ENCODE measurements at regions not wholly inside any gene's neighbourhood (a gene's known extent, or its start where the extent isn't known, plus 50 kb on each side); places are given as distances from the start of the nearest gene placed in this dataset.
"Not testable (repeated sequence)": the region's sequence is repeated elsewhere in the genome, so short reads cannot be mapped to it uniquely, and the experiment has no call there.

DNA sequence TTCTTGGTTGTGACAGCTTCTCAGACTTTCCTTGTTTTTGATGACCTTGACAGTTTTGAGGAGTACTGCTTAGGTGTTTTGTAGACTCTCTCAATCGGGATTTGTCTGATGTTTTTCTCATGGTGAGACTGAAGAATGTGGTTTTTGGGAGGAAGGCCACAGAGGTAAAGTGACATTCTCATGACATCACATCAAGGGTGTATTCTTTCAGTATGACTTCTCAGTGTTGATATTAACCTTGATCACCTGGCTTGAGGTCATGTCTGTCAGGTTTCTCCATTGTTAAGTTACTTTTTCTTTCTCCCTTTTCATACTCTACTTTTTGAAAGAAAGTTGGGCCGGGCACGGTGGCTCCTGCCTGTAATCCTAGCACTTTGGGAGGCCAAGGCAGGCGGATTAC is 269.9 kb downstream of the ZNF37A start:
- CTCF ChIA-PET; H3K4me3 ChIP-seq (replicated peaks in 1 of 2; ENCODE audit: low read depth in 1 of 2, low read length in 2 of 2); H4K20me1 ChIP-seq (ENCODE audit: insufficient read depth); H3K27ac ChIP-seq (ENCODE audit: low read depth, low read length); DNase-seq (ENCODE audit: low read depth, low spot score); ATAC-seq; intact Hi-C loops (cut with micrococcal nuclease); H3K4me2 ChIP-seq (ENCODE audit: low read length); H3K27me3 ChIP-seq (ENCODE audit: insufficient read depth, low read length); H2AFZ ChIP-seq (ENCODE audit: low read depth, low read length, poor library complexity, severe bottlenecking); H3K9me3 ChIP-seq (ENCODE audit: control insufficient read depth in 1 of 2, insufficient read depth in 1 of 2, low read depth in 1 of 2, low read length in 2 of 2); RAD21 ChIA-PET (ENCODE audit: low non-redundant PET in 1 of 2, low total read pairs in 2 of 2, uncharacterized antibody in 2 of 2, unreplicated experiment in 2 of 2); H3K4me1 ChIP-seq (ENCODE audit: control insufficient read depth in 1 of 2, insufficient read depth in 2 of 2, low read length in 2 of 2); H3K36me3 ChIP-seq (ENCODE audit: control insufficient read depth in 1 of 2, insufficient read depth in 2 of 2, low read length in 2 of 2); POLR2A ChIA-PET; H3K9me2 ChIP-seq (ENCODE audit: insufficient read depth); BruUV-seq (replicated peaks); H3K79me2 ChIP-seq (ENCODE audit: insufficient read depth, low read length); H3K9ac ChIP-seq (ENCODE audit: low read length): not testable (repeated sequence)

DNA sequence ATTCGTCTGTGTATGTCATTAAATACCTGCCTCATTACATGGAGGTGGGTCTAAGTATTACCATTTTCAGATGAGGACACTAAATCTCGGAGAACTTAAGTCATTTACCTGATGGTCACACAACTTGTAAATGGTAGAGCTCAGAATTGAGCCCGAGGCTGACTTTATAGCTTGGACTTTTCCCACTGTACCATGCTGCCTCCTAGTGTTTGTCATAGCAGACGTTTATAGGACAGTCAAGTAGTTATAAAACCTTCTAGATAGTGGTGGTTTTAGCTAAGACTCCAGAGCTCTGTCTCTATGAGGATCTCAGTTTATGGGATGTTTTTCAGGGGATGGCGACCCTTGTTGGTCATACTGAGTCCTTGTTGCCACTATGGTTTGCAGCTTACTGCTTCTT is 271.8 kb downstream of the ZNF37A start:
- ChIA-PET CTCF (interaction anchor here (0.8 to 1.7 kb wide), 5 partner anchors 355 to 611 kb away, joined by 3 to 12 read pairs (median 3); partner anchors contain the start of gene ZNF25), RAD21 (ENCODE audit: low non-redundant PET in 1 of 2, low total read pairs in 2 of 2, uncharacterized antibody in 2 of 2, unreplicated experiment in 2 of 2) (interaction anchor here in 1 of 2 experiments (1.1 kb wide), 1 partner anchor 389 kb away, joined by 3 read pairs; the partner anchor contains the start of gene ZNF25)
- H3K4me1 ChIP-seq (ENCODE audit: control insufficient read depth in 1 of 2, insufficient read depth in 2 of 2, low read length in 2 of 2); H3K9ac ChIP-seq (ENCODE audit: low read length); H3K9me2 ChIP-seq (ENCODE audit: insufficient read depth); H3K79me2 ChIP-seq (ENCODE audit: insufficient read depth, low read length); POLR2A ChIA-PET; H3K36me3 ChIP-seq (ENCODE audit: control insufficient read depth in 1 of 2, insufficient read depth in 2 of 2, low read length in 2 of 2); H2AFZ ChIP-seq (ENCODE audit: low read depth, low read length, poor library complexity, severe bottlenecking); H3K27me3 ChIP-seq (ENCODE audit: insufficient read depth, low read length); H3K27ac ChIP-seq (ENCODE audit: low read depth, low read length); H3K4me2 ChIP-seq (ENCODE audit: low read length); H3K4me3 ChIP-seq (replicated peaks in 1 of 2; ENCODE audit: low read depth in 1 of 2, low read length in 2 of 2); H4K20me1 ChIP-seq (ENCODE audit: insufficient read depth); H3K9me3 ChIP-seq (ENCODE audit: control insufficient read depth in 1 of 2, insufficient read depth in 1 of 2, low read depth in 1 of 2, low read length in 2 of 2); BruUV-seq (replicated peaks): not testable (repeated sequence)
- intact Hi-C loops (cut with micrococcal nuclease): loop anchor here (5.0 kb wide), 1 partner anchor 389 kb away; the partner anchor contains the start of gene ZNF25
- ATAC-seq (peak; percentile 77), DNase-seq (ENCODE audit: low read depth, low spot score) (peak; percentile 10)
- TF ChIP-seq, protein P1, sequence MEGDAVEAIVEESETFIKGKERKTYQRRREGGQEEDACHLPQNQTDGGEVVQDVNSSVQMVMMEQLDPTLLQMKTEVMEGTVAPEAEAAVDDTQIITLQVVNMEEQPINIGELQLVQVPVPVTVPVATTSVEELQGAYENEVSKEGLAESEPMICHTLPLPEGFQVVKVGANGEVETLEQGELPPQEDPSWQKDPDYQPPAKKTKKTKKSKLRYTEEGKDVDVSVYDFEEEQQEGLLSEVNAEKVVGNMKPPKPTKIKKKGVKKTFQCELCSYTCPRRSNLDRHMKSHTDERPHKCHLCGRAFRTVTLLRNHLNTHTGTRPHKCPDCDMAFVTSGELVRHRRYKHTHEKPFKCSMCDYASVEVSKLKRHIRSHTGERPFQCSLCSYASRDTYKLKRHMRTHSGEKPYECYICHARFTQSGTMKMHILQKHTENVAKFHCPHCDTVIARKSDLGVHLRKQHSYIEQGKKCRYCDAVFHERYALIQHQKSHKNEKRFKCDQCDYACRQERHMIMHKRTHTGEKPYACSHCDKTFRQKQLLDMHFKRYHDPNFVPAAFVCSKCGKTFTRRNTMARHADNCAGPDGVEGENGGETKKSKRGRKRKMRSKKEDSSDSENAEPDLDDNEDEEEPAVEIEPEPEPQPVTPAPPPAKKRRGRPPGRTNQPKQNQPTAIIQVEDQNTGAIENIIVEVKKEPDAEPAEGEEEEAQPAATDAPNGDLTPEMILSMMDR (IDR thresholded peaks at IDR 0.05 in 2 of 3, conservative IDR thresholded peaks at IDR 0.05 in 1 of 3; ENCODE audit: borderline replicate concordance in 1 of 3, insufficient read depth in 1 of 3, low read depth in 2 of 3, low read length in 2 of 3): peak; percentile 24 to 41 (median 33); a peak in 4 of 6 replicates
- TF ChIP-seq RAD21 (IDR thresholded peaks at IDR 0.05; ENCODE audit: low read depth): peak; percentile 61

DNA sequence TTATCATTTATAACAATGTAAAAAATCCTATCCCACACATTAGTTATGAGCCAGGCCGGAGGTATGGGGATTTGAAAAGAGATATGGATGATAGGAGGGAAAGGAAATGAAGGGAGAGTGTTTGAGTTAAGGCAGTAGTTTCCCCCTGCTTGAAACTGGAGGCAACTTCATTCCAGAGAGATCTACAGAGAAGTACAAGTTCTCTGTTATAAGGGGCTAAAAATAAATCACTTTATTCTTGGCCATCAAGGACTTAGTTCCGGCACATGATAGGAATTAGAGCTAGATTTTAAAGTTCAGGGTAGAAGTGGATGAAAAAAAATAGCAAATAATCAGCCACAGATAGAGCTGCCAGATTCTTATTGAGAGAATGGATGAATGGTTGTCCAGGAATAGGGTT is 289.7 kb downstream of the ZNF37A start:
- H4K20me1 ChIP-seq (ENCODE audit: insufficient read depth); intact Hi-C loops (cut with micrococcal nuclease); H3K4me2 ChIP-seq (ENCODE audit: low read length); H3K36me3 ChIP-seq (ENCODE audit: control insufficient read depth in 1 of 2, insufficient read depth in 2 of 2, low read length in 2 of 2); H3K9me2 ChIP-seq (ENCODE audit: insufficient read depth); DNase-seq (ENCODE audit: low read depth, low spot score); BruUV-seq (replicated peaks); H3K27me3 ChIP-seq (ENCODE audit: insufficient read depth, low read length); H3K79me2 ChIP-seq (ENCODE audit: insufficient read depth, low read length); RAD21 ChIA-PET (ENCODE audit: low non-redundant PET in 1 of 2, low total read pairs in 2 of 2, uncharacterized antibody in 2 of 2, unreplicated experiment in 2 of 2); CTCF ChIA-PET; POLR2A ChIA-PET; H3K9ac ChIP-seq (ENCODE audit: low read length); H3K9me3 ChIP-seq (ENCODE audit: control insufficient read depth in 1 of 2, insufficient read depth in 1 of 2, low read depth in 1 of 2, low read length in 2 of 2); H2AFZ ChIP-seq (ENCODE audit: low read depth, low read length, poor library complexity, severe bottlenecking); ATAC-seq; H3K27ac ChIP-seq (ENCODE audit: low read depth, low read length); H3K4me3 ChIP-seq (replicated peaks in 1 of 2; ENCODE audit: low read depth in 1 of 2, low read length in 2 of 2); H3K4me1 ChIP-seq (ENCODE audit: control insufficient read depth in 1 of 2, insufficient read depth in 2 of 2, low read length in 2 of 2): not testable (repeated sequence)

DNA sequence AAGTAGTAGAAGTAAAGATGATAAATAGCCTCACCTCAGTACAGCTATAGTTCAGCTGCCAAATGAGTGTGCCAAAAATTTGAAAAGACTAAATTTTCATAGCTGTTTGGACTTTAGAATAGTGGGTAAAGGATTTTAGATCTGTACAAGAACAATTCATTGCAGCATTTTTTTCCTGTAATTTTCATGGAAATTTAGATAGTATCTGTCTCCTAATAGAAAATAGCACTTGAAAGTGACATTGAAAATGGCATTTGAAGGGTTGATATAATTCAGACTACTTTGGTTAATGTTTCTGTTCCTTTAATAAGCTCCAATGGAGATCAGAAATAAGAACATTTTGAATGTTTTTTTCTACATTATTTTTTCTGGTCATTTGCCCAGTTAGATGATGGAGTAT is 292.7 kb downstream of the ZNF37A start:
- H3K27me3 ChIP-seq (ENCODE audit: insufficient read depth, low read length); H3K27ac ChIP-seq (ENCODE audit: low read depth, low read length); RAD21 ChIA-PET (ENCODE audit: low non-redundant PET in 1 of 2, low total read pairs in 2 of 2, uncharacterized antibody in 2 of 2, unreplicated experiment in 2 of 2); H3K79me2 ChIP-seq (ENCODE audit: insufficient read depth, low read length); H3K9me3 ChIP-seq (ENCODE audit: control insufficient read depth in 1 of 2, insufficient read depth in 1 of 2, low read depth in 1 of 2, low read length in 2 of 2); POLR2A ChIA-PET; H3K9ac ChIP-seq (ENCODE audit: low read length); BruUV-seq (replicated peaks); H3K4me1 ChIP-seq (ENCODE audit: control insufficient read depth in 1 of 2, insufficient read depth in 2 of 2, low read length in 2 of 2); H3K9me2 ChIP-seq (ENCODE audit: insufficient read depth); DNase-seq (ENCODE audit: low read depth, low spot score); H2AFZ ChIP-seq (ENCODE audit: low read depth, low read length, poor library complexity, severe bottlenecking); intact Hi-C loops (cut with micrococcal nuclease); H3K4me3 ChIP-seq (replicated peaks in 1 of 2; ENCODE audit: low read depth in 1 of 2, low read length in 2 of 2); H3K4me2 ChIP-seq (ENCODE audit: low read length); ATAC-seq; H4K20me1 ChIP-seq (ENCODE audit: insufficient read depth); H3K36me3 ChIP-seq (ENCODE audit: control insufficient read depth in 1 of 2, insufficient read depth in 2 of 2, low read length in 2 of 2); CTCF ChIA-PET: not testable (repeated sequence)

All from HCT116 (cell line).